ENCODE measurements at regions not wholly inside any gene's neighbourhood (a gene's known extent, or its start where the extent isn't known, plus 50 kb on each side); places are given as distances from the start of the nearest gene placed in this dataset.
"Not testable (repeated sequence)": the region's sequence is repeated elsewhere in the genome, so short reads cannot be mapped to it uniquely, and the experiment has no call there.

- not testable (repeated sequence) for H3K4me3 ChIP-seq (ENCODE audit: low read length); H4K20me1 ChIP-seq (ENCODE audit: insufficient read depth); H3K36me3 ChIP-seq (ENCODE audit: insufficient read depth, low read length); H3K4me2 ChIP-seq (ENCODE audit: low read length); H3K79me2 ChIP-seq (replicated peaks; ENCODE audit: insufficient read depth, low read length); H3K27ac ChIP-seq (ENCODE audit: low read length); H3K9me3 ChIP-seq (ENCODE audit: low read length); H2AFZ ChIP-seq (ENCODE audit: low read depth, low read length); H3F3A ChIP-seq (ENCODE audit: insufficient read depth, low read length, poor library complexity, severe bottlenecking); H3K27me3 ChIP-seq (ENCODE audit: insufficient read depth, low read depth, low read length); H3K9me2 ChIP-seq (ENCODE audit: insufficient read depth, low read length); H3K9ac ChIP-seq (ENCODE audit: low read length)
Observed at GRCh38 chr17:26994648-26995047, 299.3 kb upstream of the WSB1 start.

- not testable (repeated sequence) for H4K20me1 ChIP-seq (ENCODE audit: insufficient read depth); H3K27me3 ChIP-seq (ENCODE audit: insufficient read depth, low read depth, low read length); H3K9me2 ChIP-seq (ENCODE audit: insufficient read depth, low read length); H3K9me3 ChIP-seq (ENCODE audit: low read length); H3K4me2 ChIP-seq (ENCODE audit: low read length); H2AFZ ChIP-seq (ENCODE audit: low read depth, low read length); H3K4me3 ChIP-seq (ENCODE audit: low read length); H3F3A ChIP-seq (ENCODE audit: insufficient read depth, low read length, poor library complexity, severe bottlenecking); H3K79me2 ChIP-seq (replicated peaks; ENCODE audit: insufficient read depth, low read length); H3K9ac ChIP-seq (ENCODE audit: low read length); H3K27ac ChIP-seq (ENCODE audit: low read length); H3K36me3 ChIP-seq (ENCODE audit: insufficient read depth, low read length)
Observed at GRCh38 chr17:26996146-26996916, 297.6 kb upstream of the WSB1 start.

GRCh38 chr17:27007734-27008531, 286.0 kb upstream of the WSB1 start:
- not testable (repeated sequence) for H3K9me2 ChIP-seq (ENCODE audit: insufficient read depth, low read length); H2AFZ ChIP-seq (ENCODE audit: low read depth, low read length); H3K36me3 ChIP-seq (ENCODE audit: insufficient read depth, low read length); H3F3A ChIP-seq (ENCODE audit: insufficient read depth, low read length, poor library complexity, severe bottlenecking); H3K27ac ChIP-seq (ENCODE audit: low read length); H3K79me2 ChIP-seq (replicated peaks; ENCODE audit: insufficient read depth, low read length); H3K9me3 ChIP-seq (ENCODE audit: low read length); H3K9ac ChIP-seq (ENCODE audit: low read length); H3K4me3 ChIP-seq (ENCODE audit: low read length); H3K27me3 ChIP-seq (ENCODE audit: insufficient read depth, low read depth, low read length); H4K20me1 ChIP-seq (ENCODE audit: insufficient read depth); H3K4me2 ChIP-seq (ENCODE audit: low read length)

- H3K4me3 ChIP-seq (ENCODE audit: low read length) = no peak overlapping the region
- H3K36me3 ChIP-seq (ENCODE audit: insufficient read depth, low read length) = no peaks in the 10 kb centered on the region
- no peaks in the 10 kb centered on the region for H3K9me3 ChIP-seq (ENCODE audit: low read length)
- H3K9ac ChIP-seq (ENCODE audit: low read length) = no peak overlapping the region
- H4K20me1 ChIP-seq (ENCODE audit: insufficient read depth) = no peaks in the 10 kb centered on the region
- H3K27ac ChIP-seq (ENCODE audit: low read length) = no peak overlapping the region
- no peaks in the 10 kb centered on the region for H3F3A ChIP-seq (ENCODE audit: insufficient read depth, low read length, poor library complexity, severe bottlenecking)
- no peaks in the 10 kb centered on the region for H3K27me3 ChIP-seq (ENCODE audit: insufficient read depth, low read depth, low read length)
- H3K9me2 ChIP-seq (ENCODE audit: insufficient read depth, low read length) = no peaks in the 10 kb centered on the region
- H2AFZ ChIP-seq (ENCODE audit: low read depth, low read length) = no peak overlapping the region
- H3K4me2 ChIP-seq (ENCODE audit: low read length) = no peak overlapping the region
- H3K79me2 ChIP-seq (replicated peaks; ENCODE audit: insufficient read depth, low read length) = no peaks in the 10 kb centered on the region
- TF ChIP-seq SMC3 (conservative IDR thresholded peaks at IDR 0.05; ENCODE audit: poor library complexity) = no peak
- no peak for TF ChIP-seq REST (IDR thresholded peaks at IDR 0.05; ENCODE audit: borderline replicate concordance)
- no peak for TF ChIP-seq MXI1 (conservative IDR thresholded peaks at IDR 0.05; ENCODE audit: poor library complexity, severe bottlenecking)
- TF ChIP-seq TAF1 (IDR thresholded peaks at IDR 0.05; ENCODE audit: low read depth) = no peak
- no peak for TF ChIP-seq POLR2AphosphoS5 (IDR thresholded peaks at IDR 0.05)
- TF ChIP-seq RAD21 (conservative IDR thresholded peaks at IDR 0.05) = no peak
- TF ChIP-seq EP300 (conservative IDR thresholded peaks at IDR 0.05; ENCODE audit: poor library complexity, severe bottlenecking) = no peak
- no peak for TF ChIP-seq EZH2 (IDR thresholded peaks at IDR 0.05; ENCODE audit: borderline replicate concordance, insufficient read depth, low read length, poor library complexity, severe bottlenecking)
- TF ChIP-seq CTCF (IDR thresholded peaks at IDR 0.05; ENCODE audit: poor library complexity, severe bottlenecking) = no peak
Observed at GRCh38 chr17:27009087-27009486, 284.8 kb upstream of the WSB1 start.

- not testable (repeated sequence) for H3K9me2 ChIP-seq (ENCODE audit: insufficient read depth, low read length); H3F3A ChIP-seq (ENCODE audit: insufficient read depth, low read length, poor library complexity, severe bottlenecking); H2AFZ ChIP-seq (ENCODE audit: low read depth, low read length); H3K27me3 ChIP-seq (ENCODE audit: insufficient read depth, low read depth, low read length); H4K20me1 ChIP-seq (ENCODE audit: insufficient read depth); H3K9ac ChIP-seq (ENCODE audit: low read length); H3K4me3 ChIP-seq (ENCODE audit: low read length); H3K36me3 ChIP-seq (ENCODE audit: insufficient read depth, low read length); H3K79me2 ChIP-seq (replicated peaks; ENCODE audit: insufficient read depth, low read length); H3K9me3 ChIP-seq (ENCODE audit: low read length); H3K4me2 ChIP-seq (ENCODE audit: low read length); H3K27ac ChIP-seq (ENCODE audit: low read length)
Observed at GRCh38 chr17:27010138-27010537, 283.8 kb upstream of the WSB1 start.

All from neural cell (in vitro differentiated cells).